LNCAP (cell line): ENCODE measurements at regions not wholly inside any gene's neighbourhood (a gene's known extent, or its start where the extent isn't known, plus 50 kb on each side); places are given as distances from the start of the nearest gene placed in this dataset.

ENCODE experiments used
- CTCF ChIP-seq: fragments of 450-650 bp; IDR thresholded peaks from 2 replicates; pipeline ENCODE4 v1.5.1; 2017; ENCODE audit warnings: mild to moderate bottlenecking

- no peak for TF ChIP-seq CTCF
Measured at GRCh38 chr6:15875797-15876196, 213.0 kb upstream of the DTNBP1 start.

GRCh38 chr6:15874821-15875220, 212.0 kb upstream of the DTNBP1 start:
- TF ChIP-seq CTCF: no peak

- TF ChIP-seq CTCF: no peak
Measured at GRCh38 chr6:15874326-15874725, 211.5 kb upstream of the DTNBP1 start.

GRCh38 chr6:15872241-15873103, 209.6 kb upstream of the DTNBP1 start:
- no peak for TF ChIP-seq CTCF

- TF ChIP-seq CTCF: no peak
Measured at GRCh38 chr6:15871276-15871675, 208.4 kb upstream of the DTNBP1 start.

- no peak for TF ChIP-seq CTCF
Measured at GRCh38 chr6:15870333-15871043, 207.7 kb upstream of the DTNBP1 start.

- TF ChIP-seq CTCF: no peak
Measured at GRCh38 chr6:15864708-15865062, 201.9 kb upstream of the DTNBP1 start.
